ENCODE measurements at regions not wholly inside any gene's neighbourhood (a gene's known extent, or its start where the extent isn't known, plus 50 kb on each side); places are given as distances from the start of the nearest gene placed in this dataset.

DNA sequence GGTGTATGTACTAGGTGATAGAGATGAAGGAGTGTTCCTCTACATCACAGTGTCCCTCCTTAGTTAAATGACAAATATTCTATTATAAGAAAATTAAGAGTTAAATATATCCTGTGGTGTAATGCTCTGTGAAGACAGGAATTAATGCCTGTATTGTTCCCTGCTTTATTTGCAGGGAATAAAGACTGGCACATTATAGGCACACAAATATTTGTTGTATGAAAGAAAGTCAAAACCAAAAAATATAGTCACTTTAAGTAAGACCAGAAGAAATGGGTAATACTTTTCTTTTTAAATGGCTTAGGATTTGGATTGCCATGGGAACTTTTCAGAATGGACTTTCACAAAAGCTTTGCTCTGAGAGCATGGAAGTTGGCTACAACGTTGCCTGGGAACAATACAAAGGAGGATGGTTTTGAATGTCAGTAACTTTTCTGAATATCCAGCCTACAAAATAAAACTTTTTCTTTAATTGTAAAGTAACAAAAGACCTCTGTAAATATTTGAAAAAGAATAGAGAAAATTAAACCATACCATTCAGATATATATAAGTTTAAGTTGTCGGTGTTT lies 158.0 kb upstream of the P2RY1 start:
- TF ChIP-seq POLR2A (IDR thresholded peaks at IDR 0.05) (no peak), CTCF (IDR thresholded peaks at IDR 0.05) (no peak)

All from testis (tissue), 2 donors.